H9 (cell line): ENCODE measurements at regions not wholly inside any gene's neighbourhood (a gene's known extent, or its start where the extent isn't known, plus 50 kb on each side); places are given as distances from the start of the nearest gene placed in this dataset.

Source experiments
- DNase-seq: peaks from one replicate; pipeline ENCODE4 v3.0.0-alpha.2; 2017
- H2AFZ ChIP-seq: one replicate; pipeline ENCODE4 v1.6.1; 2013; ENCODE audit warnings: mild to moderate bottlenecking, low read length, control low read depth, moderate library complexity
- H2AK5ac ChIP-seq: 2 replicates; pipeline ENCODE4 v1.6.1; 2013; ENCODE audit warnings: low read length, control low read depth, mixed read lengths; ENCODE audit not compliant: insufficient read length
- H2BK120ac ChIP-seq: one replicate; pipeline ENCODE4 v1.6.1; 2013; ENCODE audit warnings: low read depth, mild to moderate bottlenecking, low read length, control low read depth, inconsistent platforms; ENCODE audit not compliant: poor library complexity, severe bottlenecking
- H2BK12ac ChIP-seq: 2 replicates; pipeline ENCODE4 v1.6.1; 2013; ENCODE audit warnings: low read length, control low read depth, mixed read lengths, low read depth; ENCODE audit not compliant: insufficient read length
- H2BK15ac ChIP-seq: 2 replicates; pipeline ENCODE4 v1.6.1; 2013; ENCODE audit warnings: low read depth, low read length, control low read depth
- H2BK20ac ChIP-seq: one replicate; pipeline ENCODE4 v1.6.1; 2013; ENCODE audit warnings: low read depth, mild to moderate bottlenecking, low read length, control low read depth, inconsistent platforms; ENCODE audit not compliant: poor library complexity, severe bottlenecking
- H2BK5ac ChIP-seq: 2 replicates; pipeline ENCODE4 v1.6.1; 2013; ENCODE audit warnings: low read length, control low read depth, mixed read lengths; ENCODE audit not compliant: insufficient read length
- H3K14ac ChIP-seq: 2 replicates; pipeline ENCODE4 v1.6.1; 2013; ENCODE audit warnings: low read length, control low read depth; ENCODE audit not compliant: insufficient read depth
- H3K18ac ChIP-seq: 2 replicates; pipeline ENCODE4 v1.6.1; 2013; ENCODE audit warnings: low read depth, mild to moderate bottlenecking, mixed read lengths, low read length, control low read depth; ENCODE audit not compliant: insufficient read length
- H3K23ac ChIP-seq: 2 replicates; pipeline ENCODE4 v1.6.1; 2013; ENCODE audit warnings: low read length, control low read depth, mixed read lengths, low read depth; ENCODE audit not compliant: insufficient read length
- H3K23me2 ChIP-seq: 2 replicates; pipeline ENCODE4 v1.6.1; 2013; ENCODE audit warnings: low read depth, mild to moderate bottlenecking, mixed read lengths, low read length, control low read depth; ENCODE audit not compliant: insufficient read length, poor library complexity, severe bottlenecking
- H3K27ac ChIP-seq: 2 replicates; pipeline ENCODE4 v1.5.1; 2013; ENCODE audit warnings: low read length, control low read depth, mixed read lengths, low read depth; ENCODE audit not compliant: insufficient read length
- H3K27me3 ChIP-seq: 2 replicates; pipeline ENCODE4 v1.6.1; 2013; ENCODE audit warnings: low read length, control low read depth, inconsistent platforms; ENCODE audit not compliant: insufficient read depth
- H3K4ac ChIP-seq: 2 replicates; pipeline ENCODE4 v1.6.1; 2013; ENCODE audit warnings: low read depth, mild to moderate bottlenecking, control low read depth, inconsistent platforms, low read length, moderate library complexity
- H3K4me1 ChIP-seq: 2 replicates; pipeline ENCODE4 v1.6.1; 2013; ENCODE audit warnings: low read length, control low read depth, inconsistent platforms; ENCODE audit not compliant: insufficient read depth
- H3K4me2 ChIP-seq: 2 replicates; pipeline ENCODE4 v1.6.1; 2013; ENCODE audit warnings: low read length, control low read depth, mixed read lengths; ENCODE audit not compliant: insufficient read length, insufficient read depth
- H3K56ac ChIP-seq: 2 replicates; pipeline ENCODE4 v1.6.1; 2013; ENCODE audit warnings: low read depth, mild to moderate bottlenecking, mixed read lengths, low read length, control low read depth; ENCODE audit not compliant: insufficient read length
- H3K79me1 ChIP-seq: 2 replicates; pipeline ENCODE4 v1.6.1; 2013; ENCODE audit warnings: low read depth, mild to moderate bottlenecking, moderate library complexity, low read length, control low read depth, inconsistent platforms; ENCODE audit not compliant: insufficient read depth, poor library complexity, severe bottlenecking
- H3K79me2 ChIP-seq: 2 replicates; pipeline ENCODE4 v1.6.1; 2013; ENCODE audit warnings: low read length, control low read depth, inconsistent platforms; ENCODE audit not compliant: insufficient read depth
- H3K9ac ChIP-seq: 2 replicates; pipeline ENCODE4 v1.6.1; 2013; ENCODE audit warnings: low read length, control low read depth, mixed read lengths; ENCODE audit not compliant: insufficient read length; ENCODE audit errors: extremely low read depth
- H3K9me3 ChIP-seq: one replicate; pipeline ENCODE4 v1.6.1; 2013; ENCODE audit warnings: low read depth, low read length, inconsistent platforms; ENCODE audit not compliant: control insufficient read depth
- H3T11ph ChIP-seq: one replicate; pipeline ENCODE4 v1.6.1; 2013; ENCODE audit warnings: mild to moderate bottlenecking, low read length, control low read depth, inconsistent platforms
- H4K20me1 ChIP-seq: one replicate; pipeline ENCODE4 v1.6.1; 2013; ENCODE audit not compliant: control insufficient read depth, insufficient read length, insufficient read depth
- H4K5ac ChIP-seq: 2 replicates; pipeline ENCODE4 v1.6.1; 2013; ENCODE audit warnings: low read depth, mild to moderate bottlenecking, mixed read lengths, low read length, control low read depth; ENCODE audit not compliant: insufficient read length
- H4K8ac ChIP-seq: replicated peaks from 2 replicates; pipeline ENCODE4 v1.6.1; 2013; ENCODE audit warnings: low read length, control low read depth, mixed read lengths, low read depth; ENCODE audit not compliant: insufficient read length
- H4K91ac ChIP-seq: 2 replicates; pipeline ENCODE4 v1.6.1; 2013; ENCODE audit warnings: low read depth, mild to moderate bottlenecking, moderate library complexity, mixed read lengths, low read length, control low read depth; ENCODE audit not compliant: insufficient read length
- H3K27ac Mint-ChIP-seq, 3 experiments: 2 replicates in 2 of 3; 3 replicates in 1 of 3; pipeline ENCODE4 v1.8.0; 2020 to 2021; ENCODE audit warnings: mixed read lengths in 3 of 3, mild to moderate bottlenecking in 1 of 3, moderate library complexity in 1 of 3
- H3K27me3 Mint-ChIP-seq: 2 replicates; pipeline ENCODE4 v1.8.0; 2021; ENCODE audit warnings: low read depth, mild to moderate bottlenecking, moderate library complexity, mixed read lengths
- H3K36me3 Mint-ChIP-seq, 3 experiments: 2 replicates in 2 of 3; 3 replicates in 1 of 3; pipeline ENCODE4 v1.8.0; 2020 to 2021; ENCODE audit warnings: low read depth in 3 of 3, mixed read lengths in 3 of 3; ENCODE audit not compliant: insufficient read depth in 1 of 3
- H3K4me1 Mint-ChIP-seq, 2 experiments: 2 replicates each; pipeline ENCODE4 v1.8.0; 2020; ENCODE audit warnings: mixed read lengths in 2 of 2
- H3K4me3 Mint-ChIP-seq, 2 experiments: 2 replicates in 1 of 2; 3 replicates in 1 of 2; pipeline ENCODE4 v1.8.0; 2020 to 2021; ENCODE audit warnings: mild to moderate bottlenecking in 2 of 2, mixed read lengths in 2 of 2, moderate library complexity in 1 of 2
- H3K9me3 Mint-ChIP-seq, 2 experiments: 2 replicates in 1 of 2; 3 replicates in 1 of 2; pipeline ENCODE4 v1.8.0; 2020; ENCODE audit warnings: mild to moderate bottlenecking in 2 of 2, mixed read lengths in 2 of 2, moderate library complexity in 1 of 2
- CTCF ChIP-seq: fragments of 200-600 bp; sonication (generic); conservative IDR thresholded peaks from 3 replicates; pipeline ENCODE4 v1.8.0; 2021; ENCODE audit warnings: antibody characterized with exemption, mild to moderate bottlenecking
- WGBS: extraction: QIAGEN DNeasy Blood & Tissue Kit; methylation state at CpG from one replicate; pipeline ENCODE4 v1.1.7; 2013; ENCODE audit warnings: missing lambda C conversion rate, low lambda C conversion rate, mixed read lengths; ENCODE audit not compliant: insufficient read length; ENCODE audit errors: extremely low coverage; 5-methylcytosine and 5-hydroxymethylcytosine counted together

- no peak overlapping the region for H3K14ac ChIP-seq
- WGBS: no CpG with 5 or more reads among the region's 5 CpGs
- no peak overlapping the region for H3K18ac ChIP-seq
- H3K9me3 Mint-ChIP-seq: no peaks in the 10 kb centered on the region
- no peak overlapping the region for H2BK12ac ChIP-seq
- H3K27ac ChIP-seq: no peak overlapping the region
- no peak overlapping the region for H2BK5ac ChIP-seq
- H3K79me2 ChIP-seq: no peaks in the 10 kb centered on the region
- H2BK20ac ChIP-seq: no peak overlapping the region
- H3K27me3 Mint-ChIP-seq: no peaks in the 10 kb centered on the region
- no peaks in the 10 kb centered on the region for H3K79me1 ChIP-seq
- H3K4me1 ChIP-seq: peaks cover 5% of the 10 kb centered on the region; the same call in 1 of the 2 replicates
- no peaks in the 10 kb centered on the region for H4K20me1 ChIP-seq
- no peak for DNase-seq
- H2BK120ac ChIP-seq: no peak overlapping the region
- H3K4ac ChIP-seq: no peak overlapping the region
- no peaks in the 10 kb centered on the region for H3K23me2 ChIP-seq
- H3K23ac ChIP-seq: no peak overlapping the region
- H3K27me3 ChIP-seq: no peaks in the 10 kb centered on the region
- H3K4me2 ChIP-seq: no peak overlapping the region
- no peak overlapping the region for H2BK15ac ChIP-seq
- H3K4me3 Mint-ChIP-seq: no peak overlapping the region
- peaks cover 29 to 35% of the 10 kb centered on the region in 2 experiments for H3K4me1 Mint-ChIP-seq
- no peak overlapping the region for H3K56ac ChIP-seq
- no peak for TF ChIP-seq CTCF
- no peak overlapping the region for H3T11ph ChIP-seq
- no peaks in the 10 kb centered on the region for H3K9me3 ChIP-seq
- H2AK5ac ChIP-seq: no peak overlapping the region
- no peaks in the 10 kb centered on the region for H3K36me3 Mint-ChIP-seq
- H2AFZ ChIP-seq: no peak overlapping the region
- H3K27ac Mint-ChIP-seq: no peak overlapping the region
- H3K9ac ChIP-seq: no peak overlapping the region
- no peak overlapping the region for H4K91ac ChIP-seq
- H4K8ac ChIP-seq: no peak overlapping the region
- no peak overlapping the region for H4K5ac ChIP-seq
Measured at GRCh38 chr3:159858650-159859049, 130.0 kb upstream of the IL12A start.
